Small intestine (tissue), 7 donors: ENCODE measurements at regions not wholly inside any gene's neighbourhood (a gene's known extent, or its start where the extent isn't known, plus 50 kb on each side); places are given as distances from the start of the nearest gene placed in this dataset.

Source experiments
- DNase-seq, 2 donors: peaks; one replicate each; pipeline versions ENCODE4 v3.0.0 to v3.0.0-alpha.2; 2013
- FAIRE-seq: peaks from 2 replicates; lab custom pipeline; 2012; peaks lifted over from hg19 to GRCh38; lab: Jason Lieb, UNC
- H3K27ac ChIP-seq, 3 donors: one replicate each; pipeline ENCODE4 v1.5.1; 2013; ENCODE audit warnings: low read length in 2 of 3, mild to moderate bottlenecking in 2 of 3, control low read depth in 1 of 3, inconsistent platforms in 1 of 3, low read depth in 1 of 3, moderate library complexity in 1 of 3
- H3K27me3 ChIP-seq, 3 donors: one replicate each; pipeline ENCODE4 v1.6.1; 2013; ENCODE audit warnings: low read length in 3 of 3, inconsistent platforms in 1 of 3; ENCODE audit not compliant: control insufficient read depth in 3 of 3, insufficient read depth in 3 of 3
- H3K36me3 ChIP-seq, 3 donors: one replicate each; pipeline ENCODE4 v1.6.1; 2013; ENCODE audit warnings: low read length in 3 of 3, inconsistent platforms in 1 of 3, low read depth in 1 of 3, mild to moderate bottlenecking in 1 of 3, moderate library complexity in 1 of 3; ENCODE audit not compliant: control insufficient read depth in 3 of 3, insufficient read depth in 2 of 3
- H3K4me1 ChIP-seq, 3 donors: one replicate each; pipeline ENCODE4 v1.6.1; 2013; ENCODE audit warnings: low read length in 2 of 3, inconsistent platforms in 1 of 3, low read depth in 1 of 3, mild to moderate bottlenecking in 1 of 3, moderate library complexity in 1 of 3; ENCODE audit not compliant: control insufficient read depth in 3 of 3, insufficient read depth in 2 of 3
- H3K4me3 ChIP-seq, 3 donors: one replicate each; pipeline ENCODE4 v1.5.1; 2013; ENCODE audit warnings: low read length in 3 of 3, control low read depth in 1 of 3, inconsistent platforms in 1 of 3, low read depth in 1 of 3, mild to moderate bottlenecking in 1 of 3, moderate library complexity in 1 of 3
- H3K9me3 ChIP-seq, 2 donors: one replicate each; pipeline ENCODE4 v1.6.1; 2013; ENCODE audit warnings: low read depth in 1 of 2, low read length in 1 of 2; ENCODE audit not compliant: control insufficient read depth in 2 of 2, insufficient read depth in 1 of 2
- WGBS, 3 donors: extraction: QIAGEN DNeasy Blood & Tissue Kit; methylation state at CpG; one replicate each; pipeline ENCODE4 v1.1.7; 2013; 5-methylcytosine and 5-hydroxymethylcytosine counted together
- donor health status: healthy with polysubstance abuse.
- donor health status: control.
- donor health status: control.
- donor health status: Bipolar disorder and iron deficiency.
- donor health status: healthy.

DNA sequence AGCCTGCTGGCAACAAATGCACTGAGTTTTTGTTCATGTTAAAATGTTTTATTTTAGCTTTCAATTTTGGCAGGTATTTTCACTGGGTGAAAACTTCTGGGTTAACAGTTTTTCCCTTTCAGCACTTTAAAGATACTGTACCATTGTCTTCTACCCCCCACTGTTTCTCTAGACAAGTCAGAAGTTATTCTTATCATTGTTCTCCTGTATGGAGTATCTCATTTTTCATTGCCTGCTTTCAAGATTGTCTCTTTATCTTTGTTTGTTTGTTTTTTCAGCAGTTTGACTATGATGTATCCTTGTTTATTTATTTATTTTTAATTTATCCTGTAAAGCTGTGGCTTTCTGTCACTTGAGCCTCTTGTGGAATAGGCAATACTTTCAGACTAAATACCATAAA is 277.0 kb downstream of the ICOS start:
- H3K27ac ChIP-seq = no peak overlapping the region
- H3K36me3 ChIP-seq = no peaks in the 10 kb centered on the region
- no peaks in the 10 kb centered on the region for H3K27me3 ChIP-seq
- no peak overlapping the region for H3K4me3 ChIP-seq
- DNase-seq = no peak
- H3K9me3 ChIP-seq = no peaks in the 10 kb centered on the region
- no peaks in the 10 kb centered on the region for H3K4me1 ChIP-seq
- FAIRE-seq = no peak

DNA sequence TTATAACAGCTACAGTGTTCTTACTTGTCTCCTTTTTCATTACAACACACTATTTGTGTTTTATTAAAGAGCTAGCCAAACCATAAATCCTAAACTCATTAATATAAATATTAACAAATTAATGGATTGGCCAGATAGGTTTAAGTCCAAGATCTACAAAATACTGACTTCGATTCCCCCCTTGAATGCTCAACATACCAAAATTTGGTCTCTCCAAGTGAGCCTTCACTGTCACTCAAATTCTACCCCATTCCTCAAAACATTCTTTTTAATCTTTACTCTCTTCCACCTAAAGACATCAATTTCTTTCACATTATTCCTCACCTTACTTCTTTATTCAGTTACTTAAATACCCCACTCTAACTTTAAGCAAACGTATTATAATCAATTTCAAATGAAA is 281.5 kb downstream of the ICOS start:
- FAIRE-seq (no peak), DNase-seq (no peak)
- H3K9me3 ChIP-seq = peaks cover 0 to 2% of the 10 kb centered on the region in 2 donors
- H3K27me3 ChIP-seq = no peaks in the 10 kb centered on the region
- H3K36me3 ChIP-seq = no peaks in the 10 kb centered on the region
- 79 to 98% (median 93%) methylated on average over 2 of the region's 2 CpGs for WGBS, 3 donors
- H3K27ac ChIP-seq = no peak overlapping the region
- H3K4me3 ChIP-seq = no peak overlapping the region
- H3K4me1 ChIP-seq = no peaks in the 10 kb centered on the region

DNA sequence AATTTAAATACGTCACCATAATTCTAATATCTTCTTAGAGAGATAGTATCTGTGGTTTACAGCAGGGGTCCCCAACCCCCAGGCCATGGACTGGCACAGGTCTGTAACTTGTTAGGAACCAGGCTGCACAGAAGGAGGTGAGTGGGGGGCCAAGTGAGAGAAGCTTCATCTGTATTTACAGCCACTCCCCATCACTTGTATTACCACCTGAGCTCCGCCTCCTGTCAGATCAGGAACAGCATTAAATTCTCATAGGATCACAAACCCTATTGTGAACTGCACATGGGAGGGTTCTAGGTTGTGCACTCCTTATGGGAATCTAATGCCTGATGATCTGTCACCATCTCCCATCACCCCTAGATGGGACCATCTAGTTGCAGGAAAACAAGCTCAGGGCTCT is 282.6 kb downstream of the ICOS start:
- DNase-seq (no peak), FAIRE-seq (no peak)
- Histone ChIP-seq H3K4me1 (no peaks in the 10 kb centered on the region), H3K4me3 (no peak overlapping the region), H3K36me3 (no peaks in the 10 kb centered on the region), H3K27ac (no peak overlapping the region), H3K27me3 (no peaks in the 10 kb centered on the region), H3K9me3 (peaks cover 0 to 2% of the 10 kb centered on the region in 2 donors)
- WGBS, 3 donors = 64 to 94% (median 91%) methylated on average over 2 of the region's 2 CpGs

DNA sequence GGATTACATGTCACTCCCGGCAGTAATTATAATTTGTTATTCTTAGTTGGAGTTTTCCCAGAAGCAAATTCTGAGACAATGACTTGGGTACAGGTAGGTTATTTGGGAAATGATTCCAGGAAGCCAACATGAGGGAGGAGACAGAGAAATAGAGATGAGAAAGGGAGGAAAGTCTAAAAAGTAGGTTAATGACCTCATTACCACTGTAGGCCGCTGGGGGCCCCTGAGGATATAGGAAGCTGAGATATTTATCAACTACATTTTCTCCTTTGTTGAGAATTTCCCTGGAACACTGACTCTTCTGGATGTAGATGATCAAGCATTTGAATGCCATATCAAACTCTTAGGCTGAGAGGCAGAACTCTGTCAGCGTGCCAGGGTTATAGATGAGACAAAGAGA is 284.3 kb downstream of the ICOS start:
- FAIRE-seq (no peak), DNase-seq (no peak)
- Histone ChIP-seq H3K4me3 (no peak overlapping the region), H3K27me3 (no peaks in the 10 kb centered on the region), H3K27ac (no peak overlapping the region), H3K4me1 (no peaks in the 10 kb centered on the region), H3K9me3 (peaks cover 0 to 2% of the 10 kb centered on the region in 2 donors), H3K36me3 (no peaks in the 10 kb centered on the region)
- 82 to 91% (median 86%) methylated on average over 3 of the region's 3 CpGs for WGBS, 3 donors

DNA sequence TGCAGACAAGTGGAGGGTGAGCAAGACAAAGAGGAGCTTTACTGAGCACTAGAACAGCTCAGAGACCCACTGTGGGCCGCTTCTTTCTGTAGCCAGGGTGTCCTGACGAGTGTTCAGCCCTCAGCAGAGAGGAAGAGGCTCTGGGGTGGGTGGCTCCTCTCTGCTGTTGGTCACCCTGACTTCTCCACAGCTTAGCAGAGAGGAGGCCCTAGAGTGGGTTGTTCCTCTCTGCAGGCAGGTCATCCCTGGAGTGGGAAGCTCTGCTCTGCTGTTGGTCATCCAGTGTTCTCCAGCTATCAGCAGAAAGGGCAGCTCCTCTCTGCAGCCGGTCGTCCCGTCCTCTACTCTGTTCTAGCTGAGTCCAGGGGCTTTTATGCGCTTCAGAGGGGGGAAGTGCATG is 286.5 kb downstream of the ICOS start:
- Histone ChIP-seq H3K9me3 (peaks cover 0 to 2% of the 10 kb centered on the region in 2 donors), H3K4me3 (no peak overlapping the region), H3K27ac (no peak overlapping the region), H3K27me3 (peaks cover 0 to 7% (median 0%) of the 10 kb centered on the region in 3 donors), H3K36me3 (no peaks in the 10 kb centered on the region), H3K4me1 (no peaks in the 10 kb centered on the region)
- DNase-seq (no peak), FAIRE-seq (no peak)
- WGBS, 3 donors = 90 to 93% (median 91%) methylated on average over 6 of the region's 6 CpGs

DNA sequence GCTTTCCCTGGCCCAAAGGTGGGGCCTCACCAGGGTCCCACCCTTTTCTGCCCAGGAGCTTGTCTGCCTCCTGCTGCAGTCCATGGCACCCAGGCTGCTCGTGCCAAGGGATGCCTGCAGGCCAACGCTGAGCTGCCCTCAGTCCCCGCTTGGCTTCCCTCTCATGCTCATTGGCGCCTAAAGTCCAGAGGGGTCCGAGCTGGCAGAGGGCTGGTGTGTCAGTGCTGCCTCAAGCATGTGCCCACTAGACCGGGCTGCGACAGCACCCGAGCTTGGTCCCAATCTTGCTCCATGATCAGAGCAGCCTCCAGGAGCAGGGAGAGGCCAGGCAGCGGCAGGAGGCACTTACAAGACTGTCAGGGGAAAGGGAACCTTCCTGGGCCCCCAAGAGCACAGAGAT is 287.0 kb downstream of the ICOS start:
- H3K36me3 ChIP-seq = no peaks in the 10 kb centered on the region
- 92 to 96% (median 93%) methylated on average over 9 of the region's 9 CpGs for WGBS, 3 donors
- no peak overlapping the region for H3K4me3 ChIP-seq
- peaks cover 0 to 2% of the 10 kb centered on the region in 2 donors for H3K9me3 ChIP-seq
- DNase-seq (no peak), FAIRE-seq (no peak)
- H3K4me1 ChIP-seq = no peaks in the 10 kb centered on the region
- H3K27ac ChIP-seq = no peak overlapping the region
- peaks cover 0 to 7% (median 0%) of the 10 kb centered on the region in 3 donors for H3K27me3 ChIP-seq

DNA sequence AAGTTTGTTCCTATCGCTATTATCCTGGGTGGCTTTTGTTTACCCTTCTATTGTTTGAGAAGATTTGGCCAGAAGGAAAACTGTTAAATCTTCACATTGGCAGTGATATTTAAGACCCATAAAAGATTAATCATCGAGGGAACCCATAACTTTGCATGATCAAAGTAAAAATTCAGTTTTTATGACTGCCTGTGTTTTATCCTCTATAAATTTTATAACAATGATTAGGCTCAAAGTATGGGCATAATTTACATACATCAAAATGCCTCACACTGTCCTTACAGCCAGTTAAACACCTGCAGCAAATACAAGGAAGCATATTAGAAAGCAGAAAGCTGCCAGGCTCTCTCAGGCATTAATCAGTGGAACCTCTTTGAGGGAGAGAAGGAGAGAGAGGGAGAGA is 289.1 kb downstream of the ICOS start:
- no peak overlapping the region for H3K27ac ChIP-seq
- no peaks in the 10 kb centered on the region for H3K4me1 ChIP-seq
- FAIRE-seq (no peak), DNase-seq (peak in 1 of 2 donors; percentile 22)
- H3K9me3 ChIP-seq = no peaks in the 10 kb centered on the region
- 12 to 59% (median 18%) methylated on average over 2 of the region's 2 CpGs for WGBS, 3 donors
- no peaks in the 10 kb centered on the region for H3K36me3 ChIP-seq
- H3K4me3 ChIP-seq = no peak overlapping the region
- peaks cover 0 to 9% (median 0%) of the 10 kb centered on the region in 3 donors for H3K27me3 ChIP-seq

DNA sequence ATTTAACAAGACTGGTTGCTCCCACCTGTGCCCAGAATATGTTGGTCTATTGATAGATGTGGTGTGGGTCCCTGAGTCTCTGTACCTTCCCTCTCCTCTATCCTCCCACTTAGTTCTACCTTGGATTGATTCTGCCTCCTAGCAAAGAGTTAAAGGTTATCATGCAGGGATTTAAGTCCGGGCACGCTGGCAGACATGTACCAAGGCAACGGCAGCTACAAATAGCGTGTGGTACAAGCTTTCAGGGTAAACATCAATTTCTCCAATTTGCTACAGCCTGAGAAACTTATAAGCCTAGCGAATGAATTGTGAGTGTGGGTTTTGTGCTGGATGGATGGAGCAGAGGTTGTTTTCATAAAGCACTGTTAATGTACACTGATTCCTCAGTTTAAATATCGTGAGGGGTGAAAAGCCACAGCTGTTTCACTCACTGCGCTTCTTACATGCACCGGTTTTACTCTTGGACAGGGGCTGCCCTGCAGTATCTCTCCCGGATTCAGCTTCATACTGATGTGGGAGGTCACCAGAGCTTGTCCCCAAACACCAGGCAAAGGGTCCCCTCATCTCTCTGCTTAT is 289.8 kb downstream of the ICOS start:
- no peaks in the 10 kb centered on the region for H3K9me3 ChIP-seq

More for the DNA sequence above, 289.8 kb downstream of the ICOS start:
- no peak overlapping the region for H3K4me3 ChIP-seq
- WGBS, 3 donors = 18 to 44% (median 30%) methylated on average over 9 of the region's 9 CpGs
- DNase-seq (peak in 1 of 2 donors; percentile 6), FAIRE-seq (no peak)
- H3K27ac ChIP-seq = no peak overlapping the region
- H3K27me3 ChIP-seq = peaks cover 0 to 11% (median 0%) of the 10 kb centered on the region in 3 donors
- no peaks in the 10 kb centered on the region for H3K4me1 ChIP-seq
- no peaks in the 10 kb centered on the region for H3K36me3 ChIP-seq
